ENCODE measurements at regions not wholly inside any gene's neighbourhood (a gene's known extent, or its start where the extent isn't known, plus 50 kb on each side); places are given as distances from the start of the nearest gene placed in this dataset.
A peak's percentile ranks its signal among the peaks of the same experiment; 100 is the strongest.

DNA sequence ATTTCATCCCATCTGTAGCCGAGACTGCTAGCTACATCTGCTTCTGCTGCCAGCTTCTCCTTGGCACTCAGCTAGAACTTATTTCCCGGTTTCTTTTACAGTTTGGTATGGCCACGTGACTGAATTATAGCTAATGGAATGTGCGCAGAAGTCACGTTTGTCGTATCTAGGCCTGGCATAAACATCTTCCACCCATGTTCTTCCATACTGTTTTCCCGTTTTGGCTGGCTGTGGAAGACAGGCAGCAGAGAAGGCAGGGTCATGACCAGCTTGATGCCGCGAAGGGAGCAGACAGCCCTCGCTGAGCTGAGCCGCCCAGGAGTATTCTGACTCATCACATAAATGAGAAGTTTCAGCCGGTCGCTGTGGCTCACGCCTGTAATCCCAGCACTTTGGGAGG, 186.7 kb downstream of the RFC3 start:
- no peak for DNase-seq

DNA sequence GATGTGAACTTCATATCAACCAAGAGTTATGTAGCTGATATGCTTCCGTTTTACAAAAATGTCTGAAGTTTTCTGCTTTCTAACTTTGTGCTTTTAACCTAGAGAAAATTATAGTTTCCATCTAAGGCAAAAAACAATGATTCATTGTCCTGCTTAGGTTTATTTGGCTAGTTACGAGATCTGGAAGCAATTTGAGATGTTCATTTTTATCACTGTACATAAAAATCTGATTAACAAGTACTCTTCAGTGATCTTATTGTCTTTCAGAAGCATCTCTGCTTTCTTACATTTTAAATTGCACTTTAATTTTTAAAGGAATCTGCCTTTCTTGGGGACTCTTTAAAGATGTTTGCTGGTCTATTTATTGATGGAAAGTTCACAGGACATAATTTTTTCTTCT, 188.1 kb downstream of the RFC3 start:
- no peak for DNase-seq

DNA sequence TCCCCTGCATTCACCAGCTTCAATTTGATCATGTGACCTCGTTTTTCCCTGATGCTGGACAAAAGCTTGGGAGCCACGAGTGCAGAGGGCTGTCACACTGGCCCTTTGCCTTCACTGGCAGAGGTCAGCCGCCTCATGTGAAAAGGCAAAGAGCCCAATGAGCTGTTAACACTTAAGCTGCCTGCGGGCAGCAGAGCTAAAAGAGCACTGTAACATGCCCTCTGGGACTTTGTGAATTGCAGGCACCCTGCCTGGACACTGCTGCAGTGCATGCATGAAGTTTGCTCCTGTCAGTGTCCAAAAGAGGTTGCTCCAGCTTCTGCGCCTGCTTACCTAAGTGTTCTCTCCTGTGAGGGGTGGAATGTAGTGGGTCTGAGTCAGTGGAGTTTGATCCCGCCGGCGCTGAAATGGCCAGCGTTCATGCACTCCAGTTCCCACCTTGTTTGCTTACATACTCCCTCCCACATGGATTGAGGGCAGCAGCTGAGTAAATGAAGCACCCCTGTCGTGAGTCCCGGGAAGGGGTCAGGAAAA, 193.7 kb downstream of the RFC3 start:
- no peak for DNase-seq

DNA sequence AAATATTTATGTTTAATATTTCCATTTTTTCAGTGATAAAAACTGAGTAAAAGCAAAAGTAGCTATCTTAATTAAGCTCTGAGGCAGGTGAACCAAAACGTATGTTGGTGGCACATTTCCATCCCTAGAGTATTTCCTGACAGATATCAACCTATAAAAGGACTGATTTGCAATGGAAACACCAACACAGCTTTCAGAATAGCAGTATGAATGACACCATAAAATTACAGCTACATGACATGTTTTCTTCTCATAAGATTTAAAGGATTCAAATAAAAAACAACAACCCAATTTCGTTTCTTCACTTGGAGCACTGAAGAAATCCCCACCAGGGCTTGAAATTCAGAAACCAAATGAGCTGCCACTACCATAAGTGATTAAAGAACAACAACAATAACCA, 194.4 kb downstream of the RFC3 start:
- no peak for DNase-seq

DNA sequence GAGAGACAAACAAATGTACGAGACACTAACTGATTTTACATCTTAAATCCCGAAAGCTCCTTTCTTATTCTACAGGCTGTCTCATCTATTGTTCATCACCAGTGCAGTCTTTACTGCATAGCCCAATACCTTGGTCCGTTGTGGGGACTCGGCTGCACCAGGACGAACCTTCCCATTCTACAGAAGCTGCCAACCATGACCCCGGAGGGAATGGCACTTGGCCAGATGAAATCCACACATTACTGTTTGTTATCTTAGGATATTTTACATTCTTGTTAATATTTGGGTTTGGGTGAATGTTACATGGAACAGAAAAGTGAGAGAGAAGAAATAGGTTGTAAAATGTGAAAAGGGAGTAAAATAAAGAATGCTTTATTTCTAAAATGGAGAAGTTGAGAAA, 195.1 kb downstream of the RFC3 start:
- no peak for DNase-seq

DNA sequence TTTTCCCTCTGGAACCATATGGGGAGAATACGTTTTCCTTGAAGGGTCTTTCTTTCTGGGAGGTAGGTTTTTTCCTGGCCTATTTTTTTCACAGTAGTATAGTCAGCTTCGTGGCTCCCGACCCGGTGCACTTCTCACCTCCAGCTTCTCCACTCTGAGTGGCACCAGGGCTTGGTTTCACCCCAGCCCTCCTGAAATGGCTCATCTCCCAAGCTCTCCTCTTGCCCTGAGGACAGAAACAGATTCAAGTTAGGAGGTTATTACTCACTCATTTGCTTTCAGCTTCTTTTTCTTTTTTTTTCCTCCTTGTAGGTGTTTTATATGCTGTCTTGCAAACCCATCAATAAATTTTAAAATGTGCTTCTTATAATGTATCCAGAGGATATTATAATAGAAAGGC, 199.3 kb downstream of the RFC3 start:
- no peak for DNase-seq

DNA sequence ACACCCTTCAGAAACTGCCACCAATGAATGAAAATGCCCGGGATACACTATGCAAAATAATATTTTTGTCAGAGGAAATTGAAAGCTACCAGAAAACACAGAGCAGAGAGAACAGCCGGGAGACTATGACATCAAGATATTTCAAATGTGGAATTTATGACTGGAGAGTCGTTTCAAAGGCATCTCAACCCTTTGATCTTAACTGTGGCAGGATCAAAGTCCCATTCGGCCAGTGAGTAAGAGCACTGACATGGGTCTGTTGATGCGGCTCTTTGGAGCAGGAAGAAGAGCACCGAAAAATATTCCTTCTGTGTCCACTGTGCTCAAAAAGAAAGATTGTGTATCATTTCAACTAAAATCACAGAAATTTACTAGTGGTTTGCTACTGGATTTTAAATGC, 201.9 kb downstream of the RFC3 start:
- peak; percentile 57 for DNase-seq

DNA sequence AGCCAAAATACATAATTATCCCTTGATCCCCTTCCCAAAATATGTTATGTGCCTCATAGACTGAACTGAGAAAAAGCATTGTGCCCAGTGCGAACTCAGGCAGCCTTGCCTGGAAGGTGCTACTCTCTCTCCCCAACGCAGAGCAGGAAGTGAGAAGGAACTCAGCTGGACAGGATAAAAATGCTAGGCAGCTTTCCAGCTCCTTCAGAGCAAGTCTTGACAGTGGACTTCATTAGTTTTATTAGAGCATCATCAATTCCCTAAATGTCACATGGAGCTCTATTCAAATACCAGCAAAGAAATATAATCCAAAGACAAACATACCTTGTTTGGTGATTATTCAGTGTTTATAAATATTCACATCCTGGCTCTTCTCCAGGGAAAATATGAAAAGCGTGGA, 202.4 kb downstream of the RFC3 start:
- DNase-seq = peak; percentile 20

DNA sequence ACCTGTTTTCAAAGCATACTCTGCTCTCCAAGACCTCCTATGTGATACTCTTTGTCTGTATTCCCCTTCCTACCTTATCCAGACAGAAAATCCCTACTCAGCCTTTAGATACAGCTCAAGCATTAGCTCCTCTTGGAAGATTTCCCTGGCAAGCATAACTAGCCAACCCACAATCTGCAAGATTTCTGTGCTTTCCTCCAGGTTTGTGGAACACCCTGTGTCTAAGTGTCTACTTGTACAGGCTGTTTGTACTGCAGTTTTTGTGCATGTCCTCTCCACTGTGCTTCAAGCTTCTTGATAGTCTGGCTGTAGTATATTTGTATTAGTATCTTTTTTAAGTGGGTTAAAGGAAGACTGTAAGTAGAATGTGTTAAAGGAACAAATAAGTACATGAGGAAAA, 203.7 kb downstream of the RFC3 start:
- no peak for DNase-seq

DNA sequence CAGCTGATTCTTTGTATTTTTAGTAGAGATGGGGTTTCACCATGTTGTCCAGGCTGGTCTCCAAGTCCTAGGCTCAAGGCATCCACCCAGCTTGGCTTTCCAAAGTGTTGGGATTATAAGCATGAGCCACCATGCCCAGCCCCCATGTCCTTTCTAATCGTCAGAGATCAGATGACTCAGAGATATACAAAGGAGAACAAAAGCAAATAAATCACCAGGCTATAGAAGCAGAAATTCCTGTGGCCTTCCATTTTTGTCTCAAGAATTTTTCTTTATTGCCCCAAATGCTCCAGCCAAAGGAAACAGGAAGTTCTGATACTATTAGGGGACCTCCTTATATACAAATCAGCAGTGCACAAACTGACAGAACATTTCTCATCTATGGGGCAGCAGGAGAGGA, 207.8 kb downstream of the RFC3 start:
- peak; percentile 93 for DNase-seq

DNA sequence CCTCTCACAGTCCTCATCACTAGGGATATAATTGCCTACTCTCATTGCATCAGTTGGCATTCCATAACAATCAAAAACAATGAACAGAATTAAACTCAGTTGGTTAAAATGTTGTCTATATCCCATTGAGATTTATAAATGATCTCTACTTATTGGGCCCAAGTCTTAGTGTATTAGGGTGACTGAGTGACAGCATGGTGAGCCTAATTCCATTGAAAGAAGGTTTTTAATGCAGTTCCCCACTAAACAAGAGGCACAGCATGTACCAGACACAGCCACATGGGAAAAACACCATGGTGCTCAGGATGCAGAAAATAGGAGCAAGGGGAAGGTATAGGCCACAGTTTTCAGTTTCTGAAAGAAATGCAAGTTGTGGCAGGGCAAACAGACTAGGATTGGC, 208.4 kb downstream of the RFC3 start:
- DNase-seq = no peak

DNA sequence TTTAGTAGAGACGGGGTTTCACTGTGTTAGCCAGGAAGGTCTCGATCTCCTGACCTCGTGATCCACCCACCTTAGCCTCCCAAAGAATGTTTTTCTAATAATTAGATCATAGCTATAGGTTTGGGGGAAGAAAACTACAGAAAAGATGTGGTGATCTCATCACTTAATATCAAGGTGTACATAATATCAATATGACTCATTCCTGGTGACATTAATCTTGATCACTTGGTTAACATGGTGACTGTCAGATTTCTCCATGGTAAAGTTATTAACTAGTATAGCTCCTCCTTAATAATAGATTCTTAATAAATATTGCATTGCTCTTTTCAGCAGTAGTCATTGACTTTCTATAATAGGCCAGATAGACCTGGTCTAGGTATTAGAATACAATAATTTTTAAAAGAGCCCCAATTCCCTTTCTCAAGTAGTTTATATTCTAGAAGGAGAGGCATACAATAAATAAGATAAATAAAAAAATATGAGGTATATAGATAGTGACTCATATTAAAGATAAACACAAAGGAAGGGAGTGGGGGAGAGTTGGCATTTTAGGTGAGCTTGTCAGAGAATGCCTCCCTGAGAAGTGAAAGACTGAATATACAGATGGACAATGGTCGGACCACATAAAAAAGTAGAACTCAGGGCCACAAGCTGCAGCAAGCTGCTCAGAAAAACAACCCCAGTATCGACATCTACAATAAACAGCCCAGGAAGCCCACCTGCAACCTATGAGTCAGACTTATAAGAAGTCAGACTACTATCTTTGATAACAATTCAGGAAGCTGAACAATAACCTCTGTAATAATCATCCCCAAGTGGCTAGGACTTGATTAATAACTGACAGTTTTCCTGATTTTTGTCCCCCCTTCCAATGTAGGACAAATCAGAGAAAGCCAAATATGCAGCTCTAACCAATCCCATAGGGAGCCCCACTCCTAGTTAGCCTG, 210.8 kb downstream of the RFC3 start:
- DNase-seq = no peak

DNA sequence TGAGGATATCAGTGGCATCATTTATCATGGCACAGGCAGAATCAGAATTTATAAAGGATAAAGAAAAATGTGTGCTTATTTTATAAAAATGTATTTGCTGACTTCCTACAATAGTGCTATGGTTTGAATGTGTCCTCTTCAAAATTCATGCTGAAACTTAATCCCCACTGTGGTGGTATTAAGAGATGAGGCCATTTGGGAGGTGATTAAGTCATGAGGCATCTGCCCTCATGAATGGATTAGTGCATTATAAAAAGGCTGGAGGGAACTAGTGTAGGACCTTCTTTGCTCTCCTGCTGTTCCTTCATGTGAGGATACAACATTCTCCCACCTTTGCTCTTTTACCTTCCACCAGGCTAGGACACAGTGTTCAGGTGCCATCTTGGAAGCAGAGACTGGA, 212.8 kb downstream of the RFC3 start:
- DNase-seq = peak; percentile 41

DNA sequence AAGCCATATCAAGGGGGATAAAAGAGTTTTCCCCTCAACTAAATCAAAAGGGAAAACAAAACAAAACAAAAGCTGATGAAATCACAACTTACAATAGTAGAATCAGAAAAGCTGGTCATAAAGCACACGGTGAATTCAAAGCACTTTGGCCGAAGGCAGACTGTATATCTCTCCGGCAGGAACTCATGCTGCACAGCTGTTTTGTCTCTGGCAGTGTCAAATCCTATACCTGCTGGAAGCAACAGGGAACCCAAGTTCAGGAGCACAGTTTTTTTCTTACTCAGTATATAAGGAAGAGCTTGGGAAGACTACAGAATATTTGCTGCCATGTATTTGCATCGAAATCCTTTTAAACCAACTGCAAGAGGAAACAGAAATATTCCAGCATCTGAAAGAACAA, 213.7 kb downstream of the RFC3 start:
- no peak for DNase-seq

DNA sequence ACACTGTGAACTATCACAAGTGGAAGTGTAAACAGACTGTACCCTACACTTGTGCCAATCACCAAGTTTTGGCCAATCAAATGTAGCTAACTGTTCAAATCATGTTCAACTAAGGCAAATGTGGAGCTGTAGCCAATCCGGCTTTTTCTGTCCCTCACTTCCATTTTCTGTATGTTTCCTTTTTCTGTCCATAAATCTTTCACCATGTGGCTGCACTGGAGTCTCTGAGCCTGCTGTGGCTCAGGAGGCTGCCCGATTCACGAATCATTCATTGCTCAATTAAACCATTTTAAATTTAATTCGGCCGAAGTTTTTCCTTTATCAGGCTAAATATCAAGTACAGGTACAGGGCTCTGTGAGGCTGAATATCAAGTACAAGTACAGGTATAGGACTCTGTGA, 216.5 kb downstream of the RFC3 start:
- DNase-seq = peak; percentile 44

DNA sequence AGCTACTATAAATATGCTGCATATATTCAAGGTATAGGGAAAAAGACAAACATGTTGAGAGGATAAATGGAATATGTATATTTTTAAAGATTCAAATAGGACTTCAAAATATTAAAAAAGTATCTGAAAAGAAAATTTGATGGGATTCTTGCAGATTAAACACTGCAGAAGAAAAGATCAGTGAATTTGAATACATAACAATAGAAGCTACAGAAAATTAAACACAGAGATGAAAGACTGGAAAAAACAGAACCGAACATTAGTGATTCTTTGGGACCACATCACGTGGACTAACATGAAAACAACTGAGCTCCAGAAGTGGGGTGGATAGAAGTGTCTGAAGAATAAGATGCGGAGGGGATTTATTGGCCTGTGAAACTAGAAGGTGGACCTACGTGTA, 217.2 kb downstream of the RFC3 start:
- DNase-seq = no peak

DNA sequence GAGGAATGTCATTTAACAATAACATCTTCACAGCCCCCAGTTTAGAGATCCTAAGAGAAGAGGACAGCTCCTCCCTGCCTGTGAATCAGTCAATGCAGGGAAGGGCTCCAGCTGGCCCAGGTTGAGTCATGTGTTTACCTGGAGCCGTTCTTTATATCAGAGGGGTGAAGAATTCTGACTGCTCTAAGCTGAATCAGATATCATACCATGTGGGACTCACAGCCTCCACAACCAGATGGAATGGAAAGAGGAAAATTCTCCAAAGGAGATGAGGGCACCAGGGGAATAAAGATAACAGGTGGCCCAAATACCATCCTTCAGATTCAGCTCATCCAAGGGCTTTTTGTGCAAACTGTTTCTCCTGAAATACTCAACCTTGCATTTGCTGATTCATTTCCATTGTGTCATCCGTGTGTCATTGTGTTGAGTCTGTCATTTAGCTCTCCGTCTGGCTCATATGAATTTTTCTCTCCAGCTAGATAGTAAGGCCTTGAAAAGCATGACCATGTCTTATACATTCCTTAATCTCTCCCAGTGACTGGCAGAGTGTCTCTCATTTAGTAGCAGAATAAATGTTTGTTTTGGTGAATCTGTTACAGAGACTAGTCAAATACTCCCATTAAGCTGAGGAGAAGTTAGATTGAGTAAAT, 217.9 kb downstream of the RFC3 start:
- peak; percentile 18 for DNase-seq

DNA sequence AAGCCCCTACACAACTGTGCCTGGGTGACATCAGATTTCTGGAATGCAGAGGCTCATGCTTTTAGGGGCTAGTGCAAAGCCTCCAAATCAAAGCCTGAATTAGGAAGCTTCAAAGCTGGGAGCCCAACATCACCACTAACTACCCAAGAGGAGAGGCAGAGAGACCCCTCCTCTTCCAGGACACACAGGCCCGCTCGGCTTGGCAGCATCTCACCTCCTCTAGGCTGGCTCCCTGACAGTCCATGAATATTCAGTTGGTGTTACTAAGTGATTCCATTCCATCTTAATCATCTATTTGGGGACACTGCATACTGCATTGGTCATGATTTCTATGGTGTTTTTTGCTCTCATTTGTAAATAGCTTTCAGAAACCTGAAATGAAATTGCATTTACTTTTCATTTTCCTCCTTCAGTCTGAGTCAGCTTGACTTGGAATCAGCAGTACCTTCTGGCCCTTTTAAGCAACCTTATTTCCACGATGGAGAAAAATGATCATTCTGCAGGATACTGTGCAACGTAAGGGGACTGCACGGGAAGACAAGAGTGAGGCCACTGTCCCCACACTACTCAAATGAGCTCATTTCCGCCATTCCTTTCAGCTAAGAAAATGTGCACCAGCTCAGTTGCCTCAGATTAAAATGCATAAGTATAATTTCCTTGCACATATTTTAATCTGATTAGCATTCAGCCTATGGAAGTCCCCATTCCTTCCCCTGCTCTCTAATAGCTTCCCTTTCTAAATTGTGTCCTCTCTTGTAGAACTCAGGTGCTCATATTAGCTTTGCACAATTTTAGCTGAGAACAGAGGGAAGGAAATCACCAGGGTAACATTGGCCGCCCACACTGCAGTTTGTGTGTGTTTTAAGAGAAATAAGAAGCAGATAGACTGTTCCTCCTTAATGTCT, 219.9 kb downstream of the RFC3 start:
- DNase-seq = peak; percentile 15

DNA sequence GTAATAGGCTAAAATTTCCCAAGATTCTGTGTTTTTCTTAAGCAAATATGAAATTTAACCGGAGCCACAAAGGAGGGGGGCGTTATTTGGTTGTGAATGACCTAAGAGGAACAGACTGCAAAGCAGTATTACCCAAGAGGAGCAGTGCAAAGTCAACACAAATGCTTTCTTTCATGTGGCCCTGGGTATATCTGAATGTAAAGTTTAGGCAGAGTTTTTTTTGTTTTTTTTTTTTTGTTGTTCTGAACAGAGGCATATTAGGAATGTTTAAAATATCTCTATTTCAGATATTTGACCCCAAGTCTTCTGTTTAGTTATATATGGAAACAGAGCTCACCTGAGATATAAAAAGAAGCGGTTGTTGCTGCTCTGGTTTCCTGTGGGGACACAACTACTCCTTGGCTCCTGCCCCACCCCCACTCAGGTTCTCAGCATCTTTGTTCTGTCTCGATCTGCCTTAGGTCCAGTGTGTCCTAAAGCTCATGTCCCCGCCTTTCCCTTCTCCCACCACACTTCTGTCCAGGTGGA, 220.7 kb downstream of the RFC3 start:
- no peak for DNase-seq

DNA sequence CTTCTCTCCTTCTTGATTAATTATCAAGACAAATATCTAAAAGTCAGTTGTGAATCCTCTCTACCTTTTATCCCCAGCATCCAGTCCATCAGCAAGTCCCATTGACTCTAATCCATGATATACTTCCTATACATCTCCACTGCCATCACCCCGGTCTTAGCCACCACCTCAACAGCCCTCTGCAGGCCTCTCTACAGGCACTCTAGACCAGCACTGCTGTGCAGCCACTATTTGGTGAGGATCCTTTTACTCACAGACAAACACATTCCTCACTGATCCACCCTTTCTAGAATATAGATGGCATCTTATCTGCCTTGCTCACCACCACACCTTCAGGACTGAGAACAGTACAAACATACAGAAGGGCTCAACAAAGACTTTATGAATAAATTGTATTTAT, 221.7 kb downstream of the RFC3 start:
- no peak for DNase-seq

DNA sequence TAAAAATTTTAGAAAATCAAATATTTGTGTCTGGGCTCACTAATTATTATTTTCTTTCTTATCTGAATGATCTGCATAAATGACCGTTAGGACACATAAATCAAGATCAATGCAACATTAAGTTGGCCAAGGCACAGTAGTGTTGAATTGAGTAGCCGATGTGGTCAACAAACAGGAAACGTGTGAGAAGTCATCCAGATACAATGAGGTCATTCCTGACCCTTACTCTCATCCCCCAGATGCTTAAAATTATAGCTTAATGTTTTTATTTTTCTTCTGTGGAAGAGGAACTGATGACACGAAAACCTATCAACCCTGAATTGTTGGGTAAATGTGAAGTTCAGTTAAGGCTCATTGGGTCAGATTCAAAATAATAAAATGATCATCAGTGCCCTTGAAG, 222.9 kb downstream of the RFC3 start:
- DNase-seq = no peak

DNA sequence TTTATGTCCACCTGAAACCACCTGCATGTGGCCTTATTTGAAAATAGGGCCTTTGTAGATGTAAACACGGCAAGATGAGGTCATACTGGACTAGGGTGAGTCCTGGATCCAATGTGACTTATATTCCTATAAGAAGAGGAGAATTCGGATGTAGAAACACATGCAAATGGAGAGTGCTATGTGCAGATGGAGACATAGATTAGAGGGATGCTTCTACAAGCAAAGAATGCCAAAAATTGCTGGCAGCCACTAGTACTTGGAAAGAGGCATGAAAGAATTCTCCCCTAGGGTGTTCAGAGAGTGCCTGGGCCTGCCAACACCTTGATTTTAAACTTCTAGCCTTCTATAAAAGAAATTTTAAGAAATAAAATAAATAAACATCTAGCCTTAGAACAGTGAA, 226.1 kb downstream of the RFC3 start:
- peak; percentile 85 for DNase-seq

DNA sequence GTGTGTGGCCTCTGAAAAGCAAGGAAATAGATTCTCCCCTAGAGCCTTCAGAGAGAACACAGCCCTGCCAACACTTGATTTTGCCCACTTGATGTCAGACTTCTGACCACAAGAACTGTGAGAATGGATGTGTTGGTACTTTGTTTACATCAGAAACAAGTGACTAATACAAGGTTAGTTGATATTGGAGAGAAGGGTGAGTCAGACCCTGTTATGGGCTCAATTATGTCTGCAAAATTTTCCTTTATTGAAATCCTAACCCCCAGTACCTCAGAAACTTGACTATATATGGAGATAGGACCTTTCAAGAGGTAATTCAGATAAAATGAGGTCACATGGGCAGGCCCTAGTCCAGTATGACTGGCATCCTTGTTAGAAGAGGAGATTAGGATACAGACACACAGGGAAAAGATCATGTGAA, 226.7 kb downstream of the RFC3 start:
- peak; percentile 79 for DNase-seq
